ENCODE measurements at regions not wholly inside any gene's neighbourhood (a gene's known extent, or its start where the extent isn't known, plus 50 kb on each side); places are given as distances from the start of the nearest gene placed in this dataset.
"Not testable (repeated sequence)": the region's sequence is repeated elsewhere in the genome, so short reads cannot be mapped to it uniquely, and the experiment has no call there.

GRCh38 chr7:86987358-86987757 is 72.1 kb downstream of the ELAPOR2 start:
- H3K9me3 Mint-ChIP-seq, result peaks cover 4 to 12% (median 11%) of the 10 kb centered on the region in 3 donors
- POLR2A ChIA-PET, result not testable (repeated sequence)

GRCh38 chr7:86985342-86985741 is 74.1 kb downstream of the ELAPOR2 start:
- POLR2A ChIA-PET, result interaction anchor here in 1 of 2 donors (0.6 kb wide), 1 partner anchor 113 kb away, joined by 9 read pairs; no protein-coding TSS in a partner anchor
- H3K27me3 ChIP-seq (replicated peaks in 1 of 2; ENCODE audit: control insufficient read depth in 2 of 2, extremely low read depth in 1 of 2, insufficient read depth in 2 of 2, low read length in 1 of 2); ATAC-seq (replicated peaks in 1 of 4); CTCF ChIA-PET; H3K27ac Mint-ChIP-seq; H3K36me3 ChIP-seq (ENCODE audit: control insufficient read depth in 2 of 2, extremely low read depth in 1 of 2, insufficient read depth in 1 of 2, low read length in 1 of 2); H3K27ac ChIP-seq (ENCODE audit: low read length); DNase-seq; H3K4me1 ChIP-seq (ENCODE audit: control insufficient read depth in 1 of 2, extremely low read depth in 1 of 2, insufficient read depth in 2 of 2, low read length in 2 of 2); H3K9me3 ChIP-seq; H3K4me3 ChIP-seq (ENCODE audit: control insufficient read depth in 1 of 2, extremely low read depth in 1 of 2, low read length in 1 of 2); H3K27me3 Mint-ChIP-seq; H3K4me3 Mint-ChIP-seq: not testable (repeated sequence)
- no CpG with 5 or more reads among the region's 3 CpGs for WGBS (ENCODE audit: insufficient coverage)
- peaks cover 12% of the 10 kb centered on the region for H3K36me3 Mint-ChIP-seq
- peaks cover 4 to 12% (median 11%) of the 10 kb centered on the region in 3 donors for H3K9me3 Mint-ChIP-seq
- peaks cover 12 to 19% (median 15%) of the 10 kb centered on the region in 3 donors for H3K4me1 Mint-ChIP-seq

More at GRCh38 chr7:86987358-86987757, 72.1 kb downstream of the ELAPOR2 start:
- peaks cover 0 to 15% (median 8%) of the 10 kb centered on the region in 3 donors for H3K4me1 Mint-ChIP-seq
- H3K27ac Mint-ChIP-seq; CTCF ChIA-PET; H3K27ac ChIP-seq (ENCODE audit: low read length); H3K36me3 ChIP-seq (ENCODE audit: control insufficient read depth in 2 of 2, extremely low read depth in 1 of 2, insufficient read depth in 1 of 2, low read length in 1 of 2); H3K4me1 ChIP-seq (ENCODE audit: control insufficient read depth in 1 of 2, extremely low read depth in 1 of 2, insufficient read depth in 2 of 2, low read length in 2 of 2); H3K9me3 ChIP-seq; H3K4me3 ChIP-seq (ENCODE audit: control insufficient read depth in 1 of 2, extremely low read depth in 1 of 2, low read length in 1 of 2); H3K27me3 ChIP-seq (replicated peaks in 1 of 2; ENCODE audit: control insufficient read depth in 2 of 2, extremely low read depth in 1 of 2, insufficient read depth in 2 of 2, low read length in 1 of 2); ATAC-seq (replicated peaks in 1 of 4); H3K4me3 Mint-ChIP-seq; DNase-seq; H3K27me3 Mint-ChIP-seq: not testable (repeated sequence)
- H3K36me3 Mint-ChIP-seq, result peaks cover 12% of the 10 kb centered on the region
- WGBS (ENCODE audit: insufficient coverage), result no CpG with 5 or more reads among the region's 3 CpGs

GRCh38 chr7:86983654-86984053 is 75.8 kb downstream of the ELAPOR2 start:
- H3K36me3 ChIP-seq (ENCODE audit: control insufficient read depth in 2 of 2, extremely low read depth in 1 of 2, insufficient read depth in 1 of 2, low read length in 1 of 2); H3K4me3 Mint-ChIP-seq; H3K27me3 Mint-ChIP-seq; H3K27me3 ChIP-seq (replicated peaks in 1 of 2; ENCODE audit: control insufficient read depth in 2 of 2, extremely low read depth in 1 of 2, insufficient read depth in 2 of 2, low read length in 1 of 2); H3K27ac ChIP-seq (ENCODE audit: low read length); H3K4me3 ChIP-seq (ENCODE audit: control insufficient read depth in 1 of 2, extremely low read depth in 1 of 2, low read length in 1 of 2); CTCF ChIA-PET; ATAC-seq (replicated peaks in 1 of 4); DNase-seq; H3K9me3 ChIP-seq: not testable (repeated sequence)
- Mint-ChIP-seq H3K27ac (peak overlapping the region in 1 of 2 donors; percentile 8), H3K9me3 (peaks cover 4 to 12% (median 11%) of the 10 kb centered on the region in 3 donors), H3K4me1 (peaks cover 29 to 36% (median 31%) of the 10 kb centered on the region in 3 donors), H3K36me3 (peaks cover 12% of the 10 kb centered on the region)
- POLR2A ChIA-PET, result interaction anchor here in 1 of 2 donors (1.1 kb wide), 1 partner anchor 8 kb away, joined by 3 read pairs; no protein-coding TSS in a partner anchor
- peaks cover 13 to 20% of the 10 kb centered on the region in 2 experiments for H3K4me1 ChIP-seq (ENCODE audit: control insufficient read depth in 1 of 2, extremely low read depth in 1 of 2, insufficient read depth in 2 of 2, low read length in 2 of 2)
- WGBS (ENCODE audit: insufficient coverage), result no CpG with 5 or more reads among the region's 1 CpG

GRCh38 chr7:86981937-86982336 is 77.5 kb downstream of the ELAPOR2 start:
- DNase-seq, result not testable (repeated sequence)
- WGBS (ENCODE audit: insufficient coverage), result 80% methylated on average over 9 of the region's 9 CpGs

GRCh38 chr7:86981127-86981526 is 78.3 kb downstream of the ELAPOR2 start:
- ChIA-PET CTCF (interaction anchor here in 1 of 2 donors (1.1 kb wide), 1 partner anchor 168 kb away, joined by 3 read pairs; no protein-coding TSS in a partner anchor), POLR2A (no interaction called here)
- peak overlapping the region in 1 of 3 donors; percentile 64 for H3K4me3 Mint-ChIP-seq

More at GRCh38 chr7:86981937-86982336, 77.5 kb downstream of the ELAPOR2 start:
- H3K27me3 Mint-ChIP-seq; H3K4me3 ChIP-seq (ENCODE audit: control insufficient read depth in 1 of 2, extremely low read depth in 1 of 2, low read length in 1 of 2); POLR2A ChIA-PET; ATAC-seq (replicated peaks in 1 of 4); H3K36me3 ChIP-seq (ENCODE audit: control insufficient read depth in 2 of 2, extremely low read depth in 1 of 2, insufficient read depth in 1 of 2, low read length in 1 of 2); H3K27me3 ChIP-seq (replicated peaks in 1 of 2; ENCODE audit: control insufficient read depth in 2 of 2, extremely low read depth in 1 of 2, insufficient read depth in 2 of 2, low read length in 1 of 2); H3K9me3 ChIP-seq; H3K4me3 Mint-ChIP-seq; H3K27ac Mint-ChIP-seq; H3K27ac ChIP-seq (ENCODE audit: low read length): not testable (repeated sequence)
- H3K4me1 ChIP-seq (ENCODE audit: control insufficient read depth in 1 of 2, extremely low read depth in 1 of 2, insufficient read depth in 2 of 2, low read length in 2 of 2), result peaks cover 16 to 26% of the 10 kb centered on the region in 2 experiments
- Mint-ChIP-seq H3K4me1 (peaks cover 43 to 51% (median 46%) of the 10 kb centered on the region in 3 donors), H3K36me3 (peaks cover 12% of the 10 kb centered on the region), H3K9me3 (peaks cover 4 to 12% (median 11%) of the 10 kb centered on the region in 3 donors)
- CTCF ChIA-PET, result interaction anchor here in 1 of 2 donors (1.1 kb wide), 1 partner anchor 10 kb away, joined by 3 read pairs; no protein-coding TSS in a partner anchor

GRCh38 chr7:86980223-86980622 is 79.2 kb downstream of the ELAPOR2 start:
- Mint-ChIP-seq H3K9me3 (peaks cover 4 to 12% (median 10%) of the 10 kb centered on the region in 3 donors), H3K36me3 (peaks cover 10% of the 10 kb centered on the region), H3K4me3 (peak overlapping the region in 1 of 3 donors; percentile 64), H3K27ac (peak overlapping the region; percentile 55 to 64), H3K4me1 (peaks cover 46 to 62% (median 54%) of the 10 kb centered on the region in 3 donors), H3K27me3 (no peaks in the 10 kb centered on the region)
- ATAC-seq (replicated peaks in 1 of 4) (no peak), DNase-seq (no peak)
- 90% methylated on average over 3 of the region's 3 CpGs for WGBS (ENCODE audit: insufficient coverage)
- no peaks in the 10 kb centered on the region for H3K27me3 ChIP-seq (replicated peaks in 1 of 2; ENCODE audit: control insufficient read depth in 2 of 2, extremely low read depth in 1 of 2, insufficient read depth in 2 of 2, low read length in 1 of 2)
- ChIA-PET POLR2A (interaction anchor here in 1 of 2 donors (1.2 kb wide), 1 partner anchor 127 kb away, joined by 3 read pairs; no protein-coding TSS in a partner anchor), CTCF (interaction anchor here (1.0 to 1.6 kb wide), 4 partner anchors 9 to 169 kb away, joined by 3 to 6 read pairs (median 3); no protein-coding TSS in a partner anchor)
- H3K9me3 ChIP-seq, result no peaks in the 10 kb centered on the region
- no peaks in the 10 kb centered on the region for H3K36me3 ChIP-seq (ENCODE audit: control insufficient read depth in 2 of 2, extremely low read depth in 1 of 2, insufficient read depth in 1 of 2, low read length in 1 of 2)
- H3K4me3 ChIP-seq (ENCODE audit: control insufficient read depth in 1 of 2, extremely low read depth in 1 of 2, low read length in 1 of 2), result no peak overlapping the region
- H3K27ac ChIP-seq (ENCODE audit: low read length), result peak overlapping the region; percentile 79
- H3K4me1 ChIP-seq (ENCODE audit: control insufficient read depth in 1 of 2, extremely low read depth in 1 of 2, insufficient read depth in 2 of 2, low read length in 2 of 2), result peaks cover 16 to 26% of the 10 kb centered on the region in 2 experiments

More at GRCh38 chr7:86981127-86981526, 78.3 kb downstream of the ELAPOR2 start:
- H3K27ac ChIP-seq (ENCODE audit: low read length), result no peak overlapping the region
- no peaks in the 10 kb centered on the region for H3K36me3 ChIP-seq (ENCODE audit: control insufficient read depth in 2 of 2, extremely low read depth in 1 of 2, insufficient read depth in 1 of 2, low read length in 1 of 2)
- DNase-seq (no peak), ATAC-seq (replicated peaks in 1 of 4) (no peak)
- peaks cover 10% of the 10 kb centered on the region for H3K36me3 Mint-ChIP-seq
- no peaks in the 10 kb centered on the region for H3K27me3 ChIP-seq (replicated peaks in 1 of 2; ENCODE audit: control insufficient read depth in 2 of 2, extremely low read depth in 1 of 2, insufficient read depth in 2 of 2, low read length in 1 of 2)
- peak overlapping the region in 1 of 2 donors; percentile 64 for H3K27ac Mint-ChIP-seq
- H3K9me3 Mint-ChIP-seq, result peaks cover 4 to 12% (median 11%) of the 10 kb centered on the region in 3 donors
- H3K27me3 Mint-ChIP-seq, result no peaks in the 10 kb centered on the region
- WGBS (ENCODE audit: insufficient coverage), result 58% methylated on average over 2 of the region's 2 CpGs
- peaks cover 46 to 59% (median 51%) of the 10 kb centered on the region in 3 donors for H3K4me1 Mint-ChIP-seq
- no peaks in the 10 kb centered on the region for H3K9me3 ChIP-seq
- peaks cover 16 to 26% of the 10 kb centered on the region in 2 experiments for H3K4me1 ChIP-seq (ENCODE audit: control insufficient read depth in 1 of 2, extremely low read depth in 1 of 2, insufficient read depth in 2 of 2, low read length in 2 of 2)
- no peak overlapping the region for H3K4me3 ChIP-seq (ENCODE audit: control insufficient read depth in 1 of 2, extremely low read depth in 1 of 2, low read length in 1 of 2)
